ENCODE measurements at regions not wholly inside any gene's neighbourhood (a gene's known extent, or its start where the extent isn't known, plus 50 kb on each side); places are given as distances from the start of the nearest gene placed in this dataset.

GRCh38 chr11:95322539-95322938, 91.5 kb upstream of the SESN3 start:
- RAD21 ChIA-PET (ENCODE audit: low non-redundant PET in 1 of 2, low total read pairs in 2 of 2, uncharacterized antibody in 2 of 2, unreplicated experiment in 2 of 2): no interaction called here
- CTCF ChIA-PET: no interaction called here
- H2AFZ ChIP-seq (ENCODE audit: low read depth, low read length, poor library complexity, severe bottlenecking): no peak overlapping the region
- DNase-seq (ENCODE audit: low read depth, low spot score) (no peak), ATAC-seq (no peak)
- H3K4me2 ChIP-seq (ENCODE audit: low read length): no peak overlapping the region
- 0 out of 4 replicates have a peak, but pooled peaks cover 0 to 4% of the 10 kb centered on the region in 2 experiments for H3K4me1 ChIP-seq (ENCODE audit: control insufficient read depth in 1 of 2, insufficient read depth in 2 of 2, low read length in 2 of 2)
- no peaks in the 10 kb centered on the region for H3K9me2 ChIP-seq (ENCODE audit: insufficient read depth)
- H4K20me1 ChIP-seq (ENCODE audit: insufficient read depth): no peaks in the 10 kb centered on the region
- H3K79me2 ChIP-seq (ENCODE audit: insufficient read depth, low read length): no peaks in the 10 kb centered on the region
- no peak overlapping the region for H3K9ac ChIP-seq (ENCODE audit: low read length)
- POLR2A ChIA-PET: no interaction called here
- H3K27ac ChIP-seq (ENCODE audit: low read depth, low read length): no peak overlapping the region
- no peak for TF ChIP-seq ELF1 (IDR thresholded peaks at IDR 0.05; ENCODE audit: borderline replicate concordance, low read depth)
- H3K9me3 ChIP-seq (ENCODE audit: control insufficient read depth in 1 of 2, insufficient read depth in 1 of 2, low read depth in 1 of 2, low read length in 2 of 2): no peaks in the 10 kb centered on the region
- no peaks in the 10 kb centered on the region for H3K27me3 ChIP-seq (ENCODE audit: insufficient read depth, low read length)
- intact Hi-C loops (cut with micrococcal nuclease): no loop called here
- H3K4me3 ChIP-seq (replicated peaks in 1 of 2; ENCODE audit: low read depth in 1 of 2, low read length in 2 of 2): no peak overlapping the region
- no TSS peak for BruUV-seq (replicated peaks)
- no peaks in the 10 kb centered on the region for H3K36me3 ChIP-seq (ENCODE audit: control insufficient read depth in 1 of 2, insufficient read depth in 2 of 2, low read length in 2 of 2)

- ATAC-seq (no peak), DNase-seq (ENCODE audit: low read depth, low spot score) (no peak)
- intact Hi-C loops (cut with micrococcal nuclease): no loop called here
- H3K27ac ChIP-seq (ENCODE audit: low read depth, low read length): no peak overlapping the region
- H3K9me3 ChIP-seq (ENCODE audit: control insufficient read depth in 1 of 2, insufficient read depth in 1 of 2, low read depth in 1 of 2, low read length in 2 of 2): no peaks in the 10 kb centered on the region
- H4K20me1 ChIP-seq (ENCODE audit: insufficient read depth): no peaks in the 10 kb centered on the region
- no peaks in the 10 kb centered on the region for H3K79me2 ChIP-seq (ENCODE audit: insufficient read depth, low read length)
- no peaks in the 10 kb centered on the region for H3K4me1 ChIP-seq (ENCODE audit: control insufficient read depth in 1 of 2, insufficient read depth in 2 of 2, low read length in 2 of 2)
- H3K4me2 ChIP-seq (ENCODE audit: low read length): no peak overlapping the region
- RAD21 ChIA-PET (ENCODE audit: low non-redundant PET in 1 of 2, low total read pairs in 2 of 2, uncharacterized antibody in 2 of 2, unreplicated experiment in 2 of 2): no interaction called here
- no peaks in the 10 kb centered on the region for H3K27me3 ChIP-seq (ENCODE audit: insufficient read depth, low read length)
- CTCF ChIA-PET: no interaction called here
- POLR2A ChIA-PET: no interaction called here
- no peaks in the 10 kb centered on the region for H3K9me2 ChIP-seq (ENCODE audit: insufficient read depth)
- no peak overlapping the region for H3K4me3 ChIP-seq (replicated peaks in 1 of 2; ENCODE audit: low read depth in 1 of 2, low read length in 2 of 2)
- H3K9ac ChIP-seq (ENCODE audit: low read length): no peak overlapping the region
- BruUV-seq (replicated peaks): no TSS peak
- no peaks in the 10 kb centered on the region for H3K36me3 ChIP-seq (ENCODE audit: control insufficient read depth in 1 of 2, insufficient read depth in 2 of 2, low read length in 2 of 2)
- H2AFZ ChIP-seq (ENCODE audit: low read depth, low read length, poor library complexity, severe bottlenecking): no peak overlapping the region
- TF ChIP-seq EZH2 (IDR thresholded peaks at IDR 0.05): no peak
- TF ChIP-seq YY1 (IDR thresholded peaks at IDR 0.05; ENCODE audit: extremely low read depth, insufficient replicate concordance, low read depth, low read length): no peak
- no peak for TF ChIP-seq EZH2phosphoT487 (IDR thresholded peaks at IDR 0.05; ENCODE audit: borderline replicate concordance)
- no peak for TF ChIP-seq EGR1 (IDR thresholded peaks at IDR 0.05; ENCODE audit: low read depth)
- TF ChIP-seq POLR2AphosphoS5 (IDR thresholded peaks at IDR 0.05; ENCODE audit: low read depth, low read length): no peak
- no peak for TF ChIP-seq RAD21 (IDR thresholded peaks at IDR 0.05; ENCODE audit: low read depth)
- no peak for TF ChIP-seq CEBPB (IDR thresholded peaks at IDR 0.05; ENCODE audit: low read depth)
- TF ChIP-seq TCF7L2 (IDR thresholded peaks at IDR 0.05; ENCODE audit: borderline replicate concordance, extremely low read depth, insufficient read depth, insufficient read length): no peak
- TF ChIP-seq MAX (IDR thresholded peaks at IDR 0.05): no peak
- TF ChIP-seq, protein P1, sequence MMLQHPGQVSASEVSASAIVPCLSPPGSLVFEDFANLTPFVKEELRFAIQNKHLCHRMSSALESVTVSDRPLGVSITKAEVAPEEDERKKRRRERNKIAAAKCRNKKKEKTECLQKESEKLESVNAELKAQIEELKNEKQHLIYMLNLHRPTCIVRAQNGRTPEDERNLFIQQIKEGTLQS (IDR thresholded peaks at IDR 0.05): no peak
- TF ChIP-seq, protein P2, sequence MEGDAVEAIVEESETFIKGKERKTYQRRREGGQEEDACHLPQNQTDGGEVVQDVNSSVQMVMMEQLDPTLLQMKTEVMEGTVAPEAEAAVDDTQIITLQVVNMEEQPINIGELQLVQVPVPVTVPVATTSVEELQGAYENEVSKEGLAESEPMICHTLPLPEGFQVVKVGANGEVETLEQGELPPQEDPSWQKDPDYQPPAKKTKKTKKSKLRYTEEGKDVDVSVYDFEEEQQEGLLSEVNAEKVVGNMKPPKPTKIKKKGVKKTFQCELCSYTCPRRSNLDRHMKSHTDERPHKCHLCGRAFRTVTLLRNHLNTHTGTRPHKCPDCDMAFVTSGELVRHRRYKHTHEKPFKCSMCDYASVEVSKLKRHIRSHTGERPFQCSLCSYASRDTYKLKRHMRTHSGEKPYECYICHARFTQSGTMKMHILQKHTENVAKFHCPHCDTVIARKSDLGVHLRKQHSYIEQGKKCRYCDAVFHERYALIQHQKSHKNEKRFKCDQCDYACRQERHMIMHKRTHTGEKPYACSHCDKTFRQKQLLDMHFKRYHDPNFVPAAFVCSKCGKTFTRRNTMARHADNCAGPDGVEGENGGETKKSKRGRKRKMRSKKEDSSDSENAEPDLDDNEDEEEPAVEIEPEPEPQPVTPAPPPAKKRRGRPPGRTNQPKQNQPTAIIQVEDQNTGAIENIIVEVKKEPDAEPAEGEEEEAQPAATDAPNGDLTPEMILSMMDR (IDR thresholded peaks at IDR 0.05 in 2 of 3, conservative IDR thresholded peaks at IDR 0.05 in 1 of 3; ENCODE audit: borderline replicate concordance in 1 of 3, insufficient read depth in 1 of 3, low read depth in 2 of 3, low read length in 2 of 3): no peak
- no peak for TF ChIP-seq CBX3 (IDR thresholded peaks at IDR 0.05; ENCODE audit: low read depth)
- TF ChIP-seq, protein P3, sequence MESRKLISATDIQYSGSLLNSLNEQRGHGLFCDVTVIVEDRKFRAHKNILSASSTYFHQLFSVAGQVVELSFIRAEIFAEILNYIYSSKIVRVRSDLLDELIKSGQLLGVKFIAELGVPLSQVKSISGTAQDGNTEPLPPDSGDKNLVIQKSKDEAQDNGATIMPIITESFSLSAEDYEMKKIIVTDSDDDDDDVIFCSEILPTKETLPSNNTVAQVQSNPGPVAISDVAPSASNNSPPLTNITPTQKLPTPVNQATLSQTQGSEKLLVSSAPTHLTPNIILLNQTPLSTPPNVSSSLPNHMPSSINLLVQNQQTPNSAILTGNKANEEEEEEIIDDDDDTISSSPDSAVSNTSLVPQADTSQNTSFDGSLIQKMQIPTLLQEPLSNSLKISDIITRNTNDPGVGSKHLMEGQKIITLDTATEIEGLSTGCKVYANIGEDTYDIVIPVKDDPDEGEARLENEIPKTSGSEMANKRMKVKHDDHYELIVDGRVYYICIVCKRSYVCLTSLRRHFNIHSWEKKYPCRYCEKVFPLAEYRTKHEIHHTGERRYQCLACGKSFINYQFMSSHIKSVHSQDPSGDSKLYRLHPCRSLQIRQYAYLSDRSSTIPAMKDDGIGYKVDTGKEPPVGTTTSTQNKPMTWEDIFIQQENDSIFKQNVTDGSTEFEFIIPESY (IDR thresholded peaks at IDR 0.05; ENCODE audit: extremely low read depth, insufficient replicate concordance, low read length): no peak
These were observed 87.5 kb upstream of the SESN3 start for GRCh38 chr11:95318498-95318897.

Measured in HCT116 (cell line).